ENCODE measurements at regions not wholly inside any gene's neighbourhood (a gene's known extent, or its start where the extent isn't known, plus 50 kb on each side); places are given as distances from the start of the nearest gene placed in this dataset.

- no peak for DNase-seq (ENCODE audit: low read depth in 1 of 2, low spot score in 1 of 2)
- no peak for TF ChIP-seq JUND (IDR thresholded peaks at IDR 0.05; ENCODE audit: low read depth)
- in situ Hi-C loops (cut with HindIII; ENCODE audit: low pct_unique_long_range_greater_than_20kb, low sequenced_read_pairs) = no loop called here
These were observed 962.5 kb downstream of the RPA4 start for GRCh38 chrX:97846228-97846627.

GRCh38 chrX:97846718-97847237 lies 963.1 kb downstream of the RPA4 start:
- in situ Hi-C loops (cut with HindIII; ENCODE audit: low pct_unique_long_range_greater_than_20kb, low sequenced_read_pairs) = no loop called here
- no peak for TF ChIP-seq JUND (IDR thresholded peaks at IDR 0.05; ENCODE audit: low read depth)
- DNase-seq (ENCODE audit: low read depth in 1 of 2, low spot score in 1 of 2) = no peak

GRCh38 chrX:97847885-97848679 lies 964.4 kb downstream of the RPA4 start:
- no peak for TF ChIP-seq JUND (IDR thresholded peaks at IDR 0.05; ENCODE audit: low read depth)
- in situ Hi-C loops (cut with HindIII; ENCODE audit: low pct_unique_long_range_greater_than_20kb, low sequenced_read_pairs) = no loop called here
- no peak for DNase-seq (ENCODE audit: low read depth in 1 of 2, low spot score in 1 of 2)

- DNase-seq (ENCODE audit: low read depth in 1 of 2, low spot score in 1 of 2) = no peak
- TF ChIP-seq JUND (IDR thresholded peaks at IDR 0.05; ENCODE audit: low read depth) = no peak
- in situ Hi-C loops (cut with HindIII; ENCODE audit: low pct_unique_long_range_greater_than_20kb, low sequenced_read_pairs) = no loop called here
These were observed 966.2 kb downstream of the RPA4 start for GRCh38 chrX:97849951-97850350.

GRCh38 chrX:97850911-97851310 lies 967.2 kb downstream of the RPA4 start:
- TF ChIP-seq JUND (IDR thresholded peaks at IDR 0.05; ENCODE audit: low read depth) = no peak
- in situ Hi-C loops (cut with HindIII; ENCODE audit: low pct_unique_long_range_greater_than_20kb, low sequenced_read_pairs) = no loop called here
- DNase-seq (ENCODE audit: low read depth in 1 of 2, low spot score in 1 of 2) = no peak

- in situ Hi-C loops (cut with HindIII; ENCODE audit: low pct_unique_long_range_greater_than_20kb, low sequenced_read_pairs) = no loop called here
- TF ChIP-seq JUND (IDR thresholded peaks at IDR 0.05; ENCODE audit: low read depth) = no peak
These were observed 970.4 kb downstream of the RPA4 start for GRCh38 chrX:97854086-97854485.

GRCh38 chrX:97858592-97858991 lies 974.9 kb downstream of the RPA4 start:
- DNase-seq (ENCODE audit: low read depth in 1 of 2, low spot score in 1 of 2) = no peak
- in situ Hi-C loops (cut with HindIII; ENCODE audit: low pct_unique_long_range_greater_than_20kb, low sequenced_read_pairs) = no loop called here
- no peak for TF ChIP-seq JUND (IDR thresholded peaks at IDR 0.05; ENCODE audit: low read depth)

More at GRCh38 chrX:97854086-97854485, 970.4 kb downstream of the RPA4 start:
- DNase-seq (ENCODE audit: low read depth in 1 of 2, low spot score in 1 of 2) = no peak

- in situ Hi-C loops (cut with HindIII; ENCODE audit: low pct_unique_long_range_greater_than_20kb, low sequenced_read_pairs) = no loop called here
These were observed 976.5 kb downstream of the RPA4 start for GRCh38 chrX:97860226-97860625.

DNA sequence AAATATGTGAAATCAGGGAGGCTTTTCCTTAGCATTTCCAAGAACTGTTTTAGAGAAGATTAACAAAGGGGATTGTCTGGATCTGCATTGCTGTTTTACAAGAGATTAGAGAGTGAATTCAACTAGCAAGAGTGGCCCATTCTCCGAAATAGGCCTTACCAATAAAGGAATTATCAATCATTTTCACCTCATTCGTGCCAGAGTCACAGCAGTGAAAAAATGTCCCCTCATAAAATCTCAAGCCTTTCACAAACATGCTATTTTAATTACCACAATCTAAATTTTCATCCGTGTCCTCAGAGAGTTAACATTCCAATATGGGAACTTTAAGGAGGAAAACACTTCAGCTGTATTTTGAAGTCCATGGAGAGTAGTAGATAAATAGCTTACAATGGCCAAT lies 979.6 kb downstream of the RPA4 start:
- in situ Hi-C loops (cut with HindIII; ENCODE audit: low pct_unique_long_range_greater_than_20kb, low sequenced_read_pairs) = no loop called here
- TF ChIP-seq JUND (IDR thresholded peaks at IDR 0.05; ENCODE audit: low read depth) = no peak
- no peak for DNase-seq (ENCODE audit: low read depth in 1 of 2, low spot score in 1 of 2)

More at GRCh38 chrX:97860226-97860625, 976.5 kb downstream of the RPA4 start:
- TF ChIP-seq JUND (IDR thresholded peaks at IDR 0.05; ENCODE audit: low read depth) = no peak
- no peak for DNase-seq (ENCODE audit: low read depth in 1 of 2, low spot score in 1 of 2)

- no peak for DNase-seq (ENCODE audit: low read depth in 1 of 2, low spot score in 1 of 2)
- TF ChIP-seq JUND (IDR thresholded peaks at IDR 0.05; ENCODE audit: low read depth) = no peak
- in situ Hi-C loops (cut with HindIII; ENCODE audit: low pct_unique_long_range_greater_than_20kb, low sequenced_read_pairs) = no loop called here
These were observed 983.6 kb downstream of the RPA4 start for GRCh38 chrX:97867266-97867665.

GRCh38 chrX:97876697-97877407 lies 993.1 kb downstream of the RPA4 start:
- in situ Hi-C loops (cut with HindIII; ENCODE audit: low pct_unique_long_range_greater_than_20kb, low sequenced_read_pairs) = no loop called here
- TF ChIP-seq JUND (IDR thresholded peaks at IDR 0.05; ENCODE audit: low read depth) = no peak
- no peak for DNase-seq (ENCODE audit: low read depth in 1 of 2, low spot score in 1 of 2)

GRCh38 chrX:97882306-97882705 lies 998.6 kb downstream of the RPA4 start:
- in situ Hi-C loops (cut with HindIII; ENCODE audit: low pct_unique_long_range_greater_than_20kb, low sequenced_read_pairs) = no loop called here
- no peak for DNase-seq (ENCODE audit: low read depth in 1 of 2, low spot score in 1 of 2)
- no peak for TF ChIP-seq JUND (IDR thresholded peaks at IDR 0.05; ENCODE audit: low read depth)

- TF ChIP-seq JUND (IDR thresholded peaks at IDR 0.05; ENCODE audit: low read depth) = no peak
- DNase-seq (ENCODE audit: low read depth in 1 of 2, low spot score in 1 of 2) = no peak
- in situ Hi-C loops (cut with HindIII; ENCODE audit: low pct_unique_long_range_greater_than_20kb, low sequenced_read_pairs) = no loop called here
These were observed 1012.0 kb downstream of the RPA4 start for GRCh38 chrX:97895751-97896150.

Measured in T47D (cell line).